Esophagus muscularis mucosa (tissue), 4 donors: ENCODE measurements at regions not wholly inside any gene's neighbourhood (a gene's known extent, or its start where the extent isn't known, plus 50 kb on each side); places are given as distances from the start of the nearest gene placed in this dataset.

Experiments
- EP300 ChIP-seq: sonication (generic); formaldehyde crosslinking; IDR thresholded peaks from one replicate; pipeline ENCODE4 v1.6.1; 2017; ENCODE audit warnings: antibody characterized with exemption
- POLR2A ChIP-seq: fragments of 450-650 bp; IDR thresholded peaks from one replicate; pipeline ENCODE4 v1.6.1; 2017; ENCODE audit warnings: antibody characterized with exemption, moderate library complexity, mild to moderate bottlenecking, low read depth
- TF ChIP-seq, protein P1 (sequence below), 3 experiments: fragments of 200-600 bp in 2 of 3; fragments of 450-650 bp in 1 of 3; sonication (generic) in 2 of 3; IDR thresholded peaks; one replicate each; pipeline ENCODE4 v1.5.1; 2017 to 2019; ENCODE audit warnings: antibody characterized with exemption in 3 of 3, mild to moderate bottlenecking in 2 of 3, moderate library complexity in 1 of 3

- TF ChIP-seq, protein P1, sequence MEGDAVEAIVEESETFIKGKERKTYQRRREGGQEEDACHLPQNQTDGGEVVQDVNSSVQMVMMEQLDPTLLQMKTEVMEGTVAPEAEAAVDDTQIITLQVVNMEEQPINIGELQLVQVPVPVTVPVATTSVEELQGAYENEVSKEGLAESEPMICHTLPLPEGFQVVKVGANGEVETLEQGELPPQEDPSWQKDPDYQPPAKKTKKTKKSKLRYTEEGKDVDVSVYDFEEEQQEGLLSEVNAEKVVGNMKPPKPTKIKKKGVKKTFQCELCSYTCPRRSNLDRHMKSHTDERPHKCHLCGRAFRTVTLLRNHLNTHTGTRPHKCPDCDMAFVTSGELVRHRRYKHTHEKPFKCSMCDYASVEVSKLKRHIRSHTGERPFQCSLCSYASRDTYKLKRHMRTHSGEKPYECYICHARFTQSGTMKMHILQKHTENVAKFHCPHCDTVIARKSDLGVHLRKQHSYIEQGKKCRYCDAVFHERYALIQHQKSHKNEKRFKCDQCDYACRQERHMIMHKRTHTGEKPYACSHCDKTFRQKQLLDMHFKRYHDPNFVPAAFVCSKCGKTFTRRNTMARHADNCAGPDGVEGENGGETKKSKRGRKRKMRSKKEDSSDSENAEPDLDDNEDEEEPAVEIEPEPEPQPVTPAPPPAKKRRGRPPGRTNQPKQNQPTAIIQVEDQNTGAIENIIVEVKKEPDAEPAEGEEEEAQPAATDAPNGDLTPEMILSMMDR (IDR thresholded peaks at IDR 0.05): no peak
- TF ChIP-seq POLR2A (no peak), EP300 (no peak)
Measured at GRCh38 chr15:59817053-59817452, 127.9 kb upstream of the BNIP2 start.
